SU-DHL-6 (cell line): ENCODE measurements at regions not wholly inside any gene's neighbourhood (a gene's known extent, or its start where the extent isn't known, plus 50 kb on each side); places are given as distances from the start of the nearest gene placed in this dataset.

Source experiments
- CTCF ChIP-seq: fragments of 200-600 bp; sonication (generic); IDR thresholded peaks from one replicate; pipeline ENCODE4 v1.5.1; 2017; ENCODE audit warnings: antibody characterized with exemption, mild to moderate bottlenecking, low read length, moderate library complexity; ENCODE audit not compliant: insufficient read depth, poor library complexity, severe bottlenecking
- EZH2phosphoT487 ChIP-seq: fragments of 200-600 bp; sonication (generic), shearing (Covaris generic); conservative IDR thresholded peaks from 2 replicates; pipeline ENCODE4 v1.6.1; 2018; ENCODE audit warnings: mild to moderate bottlenecking, antibody characterized with exemption, low read length, moderate library complexity, mixed read lengths

- TF ChIP-seq CTCF (no peak), EZH2phosphoT487 (no peak)
These were observed 651.8 kb downstream of the LMO4 start for GRCh38 chr1:87980494-87980893.
